Endothelial cell of umbilical vein (primary cell): ENCODE measurements at regions not wholly inside any gene's neighbourhood (a gene's known extent, or its start where the extent isn't known, plus 50 kb on each side); places are given as distances from the start of the nearest gene placed in this dataset.

Experiments
- BruUV-seq: library from RNA; stranded (reverse); fragments of 400-500 nt; replicated peaks from 2 replicates; lab custom pipeline; 2021; lab: Mats Ljungman, UMichigan
- CTCF ChIA-PET: fragments of 300-600, 350-600 bp; sonication (Branson Sonifier 250); formaldehyde crosslinking; loops from one replicate; lab custom pipeline; 2021; ENCODE audit warnings: antibody characterized with exemption, inconsistent platforms; lab: Charles Lee
- POLR2A ChIA-PET: fragments of 300-600, 350-600 bp; sonication (Branson Sonifier 250); formaldehyde crosslinking; loops from one replicate; lab custom pipeline; 2021; ENCODE audit warnings: antibody characterized with exemption, inconsistent platforms; lab: Charles Lee
- DNase-seq: peaks from one replicate; pipeline ENCODE4 v3.0.0-alpha.2; 2011; ENCODE audit warnings: low read depth, low spot score
- FAIRE-seq: peaks from 2 replicates; lab custom pipeline; 2011; peaks lifted over from hg19 to GRCh38; lab: Jason Lieb, UNC
- H2AFZ ChIP-seq: 2 replicates; pipeline ENCODE4 v1.6.0; 2012; ENCODE audit warnings: low read depth, low read length, control low read depth, inconsistent platforms
- H3K27ac ChIP-seq: 2 replicates; pipeline ENCODE4 v1.5.1; 2011; ENCODE audit warnings: low read depth, mild to moderate bottlenecking, control low read depth, low read length, moderate library complexity; ENCODE audit not compliant: insufficient read depth
- H3K27me3 ChIP-seq, 2 experiments: 2 replicates each; pipeline versions ENCODE4 v1.6.0 to v1.6.1; 2011; ENCODE audit warnings: low read length in 2 of 2, mixed read lengths in 1 of 2; ENCODE audit not compliant: control insufficient read depth in 2 of 2, insufficient read depth in 2 of 2
- H3K36me3 ChIP-seq, 2 experiments: 2 replicates in 1 of 2; 3 replicates in 1 of 2; pipeline ENCODE4 v1.5.1; 2011; ENCODE audit warnings: low read length in 2 of 2, mild to moderate bottlenecking in 1 of 2, moderate library complexity in 1 of 2; ENCODE audit not compliant: control insufficient read depth in 2 of 2, insufficient read depth in 2 of 2; ENCODE audit errors: extremely low read depth in 1 of 2
- H3K4me1 ChIP-seq: 3 replicates; pipeline ENCODE4 v1.5.1; 2011; ENCODE audit warnings: mild to moderate bottlenecking, low read length; ENCODE audit not compliant: control insufficient read depth, insufficient read depth; ENCODE audit errors: extremely low read depth
- H3K4me2 ChIP-seq: 2 replicates; pipeline ENCODE4 v1.6.1; 2011; ENCODE audit warnings: low read length, control low read depth, mixed read lengths; ENCODE audit not compliant: insufficient read depth
- H3K4me3 ChIP-seq, 3 experiments: fragments of 200-600 bp in 1 of 3; sonication (generic), shearing (Covaris generic) in 1 of 3; replicated peaks in 1 of 3; 2 replicates each; pipeline ENCODE4 v1.5.1; 2011 to 2016; ENCODE audit warnings: control low read depth in 3 of 3, low read length in 3 of 3, mild to moderate bottlenecking in 2 of 3, inconsistent platforms in 1 of 3, low read depth in 1 of 3, moderate library complexity in 1 of 3; ENCODE audit not compliant: insufficient read depth in 1 of 3
- H3K79me2 ChIP-seq: 2 replicates; pipeline ENCODE4 v1.6.0; 2012; ENCODE audit warnings: low read length, inconsistent platforms; ENCODE audit not compliant: control insufficient read depth, insufficient read depth
- H3K9ac ChIP-seq: replicated peaks from 2 replicates; pipeline ENCODE3; 2011; ENCODE audit warnings: low read length, control low read depth; ENCODE audit not compliant: insufficient read depth; ENCODE audit errors: extremely low read depth
- H3K9me1 ChIP-seq: replicated peaks from 3 replicates; pipeline ENCODE4 v1.6.0; 2011; ENCODE audit warnings: mild to moderate bottlenecking, low read length; ENCODE audit not compliant: control insufficient read depth, insufficient read depth; ENCODE audit errors: extremely low read depth
- H3K9me3 ChIP-seq: replicated peaks from 2 replicates; pipeline ENCODE4 v1.5.1; 2012; ENCODE audit warnings: low read length, inconsistent platforms; ENCODE audit not compliant: control insufficient read depth, insufficient read depth
- H4K20me1 ChIP-seq: replicated peaks from 2 replicates; pipeline ENCODE3; 2011; ENCODE audit warnings: mild to moderate bottlenecking, low read length; ENCODE audit not compliant: control insufficient read depth, insufficient read depth; ENCODE audit errors: extremely low read depth
- EZH2 ChIP-seq: IDR thresholded peaks from 2 replicates; pipeline ENCODE4 v1.6.1; 2012; ENCODE audit warnings: borderline replicate concordance, low read depth, mild to moderate bottlenecking, moderate library complexity, low read length, inconsistent platforms; ENCODE audit not compliant: severe bottlenecking
- FOS ChIP-seq: IDR thresholded peaks from 2 replicates; pipeline ENCODE4 v1.6.1; 2011; ENCODE audit warnings: mild to moderate bottlenecking, low read length, moderate library complexity, borderline replicate concordance; ENCODE audit not compliant: insufficient read depth
- GATA2 ChIP-seq: IDR thresholded peaks from 2 replicates; pipeline ENCODE4 v1.7.0; 2011; ENCODE audit warnings: low read depth, mild to moderate bottlenecking, moderate library complexity, mixed read lengths, low read length; ENCODE audit not compliant: insufficient read length, insufficient read depth
- JUN ChIP-seq: IDR thresholded peaks from 2 replicates; pipeline ENCODE4 v1.6.1; 2011; ENCODE audit warnings: borderline replicate concordance, low read depth; ENCODE audit not compliant: insufficient read length, insufficient read depth
- MYC ChIP-seq: IDR thresholded peaks from one replicate; pipeline ENCODE4 v1.6.1; 2011; ENCODE audit warnings: mild to moderate bottlenecking, low read depth, low read length
- POLR2A ChIP-seq: IDR thresholded peaks from 2 replicates; pipeline ENCODE4 v1.6.1; 2012; ENCODE audit warnings: low read depth, mild to moderate bottlenecking, control low read depth, low read length
- POLR2AphosphoS5 ChIP-seq: IDR thresholded peaks from 2 replicates; pipeline ENCODE4 v1.6.1; 2012; ENCODE audit warnings: low read depth, mild to moderate bottlenecking, control low read depth, low read length, moderate library complexity; ENCODE audit not compliant: insufficient read depth
- dilution Hi-C: fragments of 300-500 bp; cut with MboI; formaldehyde crosslinking; loops from one replicate; pipeline ENCODE4 v1.15.0; 2019; ENCODE audit warnings: low sequenced_read_pairs; ENCODE audit not compliant: extremely low pct_ligation_motif_present
- intact Hi-C: fragments of 100-400 bp; cut with micrococcal nuclease; formaldehyde crosslinking; loops from one replicate; pipeline ENCODE4 v1.10.0; 2022
- TF ChIP-seq, protein P1 (sequence below), 2 donors: IDR thresholded peaks; 1 replicate in 1 of 2; 2 replicates in 1 of 2; pipeline ENCODE4 v1.5.1; 2011; ENCODE audit warnings: low read length in 2 of 2, mild to moderate bottlenecking in 2 of 2, moderate library complexity in 2 of 2, control low read depth in 1 of 2, inconsistent platforms in 1 of 2, low read depth in 1 of 2; ENCODE audit not compliant: insufficient read depth in 1 of 2; ENCODE audit errors: extremely low read depth in 1 of 2
- TF ChIP-seq, protein P2 (sequence below): IDR thresholded peaks from 2 replicates; pipeline ENCODE4 v1.6.1; 2011; ENCODE audit not compliant: insufficient read depth, insufficient read length

DNA sequence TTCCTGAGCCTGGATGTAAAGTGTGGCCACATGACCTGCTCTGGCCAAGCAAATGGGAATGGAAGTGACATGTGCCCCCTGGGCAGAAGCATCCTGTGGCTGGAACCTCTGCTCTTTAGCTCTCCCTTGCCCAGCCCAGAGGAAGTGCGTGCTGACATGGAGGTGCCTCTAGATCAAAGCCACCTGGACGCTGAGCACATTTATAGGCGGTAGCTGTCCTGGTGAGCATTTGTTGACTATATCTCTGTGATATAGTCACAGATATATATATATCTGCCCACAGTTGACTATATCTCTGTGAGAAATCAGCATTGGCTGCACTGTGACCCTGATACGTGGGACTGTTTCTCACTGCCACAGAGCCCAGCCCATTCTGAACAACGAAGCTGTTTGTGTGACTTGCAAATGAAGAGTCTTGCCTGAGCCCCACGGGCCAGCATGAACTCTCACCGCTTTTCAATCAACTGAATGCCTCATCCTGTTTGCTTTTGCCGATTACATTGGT is 118.8 kb downstream of the C16orf95 start:
- BruUV-seq: no TSS peak
- CTCF ChIA-PET: no interaction called here
- Histone ChIP-seq H3K27ac (no peak overlapping the region), H3K36me3 (no peaks in the 10 kb centered on the region), H3K4me3 (no peak overlapping the region), H3K79me2 (no peaks in the 10 kb centered on the region), H3K9me3 (no peaks in the 10 kb centered on the region), H4K20me1 (no peaks in the 10 kb centered on the region), H2AFZ (no peak overlapping the region), H3K4me1 (no peaks in the 10 kb centered on the region), H3K4me2 (no peak overlapping the region), H3K9me1 (no peaks in the 10 kb centered on the region), H3K9ac (no peak overlapping the region), H3K27me3 (peaks cover 0 to 3% of the 10 kb centered on the region in 2 experiments)
- DNase-seq (no peak), FAIRE-seq (no peak)
- dilution Hi-C loops (no loop called here), intact Hi-C loops (no loop called here)
- POLR2A ChIA-PET: no interaction called here
- no peak for TF ChIP-seq GATA2
- no peak for TF ChIP-seq POLR2AphosphoS5
- no peak for TF ChIP-seq JUN
- no peak for TF ChIP-seq POLR2A
- TF ChIP-seq EZH2: no peak
- no peak for TF ChIP-seq MYC
- TF ChIP-seq, protein P1, sequence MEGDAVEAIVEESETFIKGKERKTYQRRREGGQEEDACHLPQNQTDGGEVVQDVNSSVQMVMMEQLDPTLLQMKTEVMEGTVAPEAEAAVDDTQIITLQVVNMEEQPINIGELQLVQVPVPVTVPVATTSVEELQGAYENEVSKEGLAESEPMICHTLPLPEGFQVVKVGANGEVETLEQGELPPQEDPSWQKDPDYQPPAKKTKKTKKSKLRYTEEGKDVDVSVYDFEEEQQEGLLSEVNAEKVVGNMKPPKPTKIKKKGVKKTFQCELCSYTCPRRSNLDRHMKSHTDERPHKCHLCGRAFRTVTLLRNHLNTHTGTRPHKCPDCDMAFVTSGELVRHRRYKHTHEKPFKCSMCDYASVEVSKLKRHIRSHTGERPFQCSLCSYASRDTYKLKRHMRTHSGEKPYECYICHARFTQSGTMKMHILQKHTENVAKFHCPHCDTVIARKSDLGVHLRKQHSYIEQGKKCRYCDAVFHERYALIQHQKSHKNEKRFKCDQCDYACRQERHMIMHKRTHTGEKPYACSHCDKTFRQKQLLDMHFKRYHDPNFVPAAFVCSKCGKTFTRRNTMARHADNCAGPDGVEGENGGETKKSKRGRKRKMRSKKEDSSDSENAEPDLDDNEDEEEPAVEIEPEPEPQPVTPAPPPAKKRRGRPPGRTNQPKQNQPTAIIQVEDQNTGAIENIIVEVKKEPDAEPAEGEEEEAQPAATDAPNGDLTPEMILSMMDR (IDR thresholded peaks at IDR 0.05; ENCODE audit: extremely low read depth in 1 of 2, insufficient read depth in 1 of 2, low read depth in 1 of 2, low read length in 2 of 2): no peak
- TF ChIP-seq FOS: no peak
- TF ChIP-seq, protein P2, sequence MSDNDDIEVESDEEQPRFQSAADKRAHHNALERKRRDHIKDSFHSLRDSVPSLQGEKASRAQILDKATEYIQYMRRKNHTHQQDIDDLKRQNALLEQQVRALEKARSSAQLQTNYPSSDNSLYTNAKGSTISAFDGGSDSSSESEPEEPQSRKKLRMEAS: no peak
